Kidney glomerular epithelial cell (primary cell): ENCODE measurements at regions not wholly inside any gene's neighbourhood (a gene's known extent, or its start where the extent isn't known, plus 50 kb on each side); places are given as distances from the start of the nearest gene placed in this dataset.
"Not testable (repeated sequence)": the region's sequence is repeated elsewhere in the genome, so short reads cannot be mapped to it uniquely, and the experiment has no call there.

Experiments
- DNase-seq: peaks from one replicate; lab custom pipeline; 2025; lab: John Stamatoyannopoulos, UW

- peak; percentile 30 for DNase-seq
Measured at GRCh38 chr1:100628631-100629081, 90.7 kb downstream of the GPR88 start.

- peak; percentile 28 for DNase-seq
Measured at GRCh38 chr1:100629391-100629790, 90.2 kb upstream of the VCAM1 start.

- peak; percentile 98 for DNase-seq
Measured at GRCh38 chr1:100631015-100631551, 88.5 kb upstream of the VCAM1 start.

- DNase-seq = peak; percentile 48
Measured at GRCh38 chr1:100642826-100643225, 76.7 kb upstream of the VCAM1 start.

- peak; percentile 91 for DNase-seq
Measured at GRCh38 chr1:100643471-100644196, 75.9 kb upstream of the VCAM1 start.

- DNase-seq = no peak
Measured at GRCh38 chr1:100646001-100646400, 73.5 kb upstream of the VCAM1 start.

- DNase-seq = no peak
Measured at GRCh38 chr1:100649146-100649545, 70.4 kb upstream of the VCAM1 start.

GRCh38 chr1:100657876-100658715, 61.4 kb upstream of the VCAM1 start:
- peak; percentile 100 for DNase-seq

GRCh38 chr1:100658716-100659026, 60.9 kb upstream of the VCAM1 start:
- no peak for DNase-seq

GRCh38 chr1:100661176-100661575, 58.4 kb upstream of the VCAM1 start:
- no peak for DNase-seq

- DNase-seq = not testable (repeated sequence)
Measured at GRCh38 chr1:100668494-100668893, 51.0 kb upstream of the VCAM1 start.
